Cardiac muscle cell (in vitro differentiated cells and primary cell): ENCODE measurements at regions not wholly inside any gene's neighbourhood (a gene's known extent, or its start where the extent isn't known, plus 50 kb on each side); places are given as distances from the start of the nearest gene placed in this dataset.
A peak's percentile ranks its signal among the peaks of the same experiment; 100 is the strongest.

Source experiments
- DNase-seq, 2 donors: peaks; one replicate each; pipeline versions ENCODE4 v3.0.0 to v3.0.0-alpha.2; 2010 to 2017; ENCODE audit warnings: low read depth in 1 of 2, low spot score in 1 of 2
- H3K27ac ChIP-seq: fragments of 200-600 bp; sonication (generic); 2 replicates; pipeline ENCODE4 v1.5.1; 2016
- H3K27me3 ChIP-seq: fragments of 200-600 bp; sonication (generic); 2 replicates; pipeline ENCODE4 v1.6.0; 2016; ENCODE audit warnings: control low read depth
- H3K36me3 ChIP-seq: fragments of 200-600 bp; sonication (generic); 2 replicates; pipeline ENCODE4 v1.5.1; 2016; ENCODE audit warnings: control low read depth
- H3K4me1 ChIP-seq: fragments of 200-600 bp; sonication (generic); 2 replicates; pipeline ENCODE4 v1.8.1; 2017; ENCODE audit warnings: low read depth, mild to moderate bottlenecking, mixed run types
- H3K4me3 ChIP-seq: fragments of 200-600 bp; sonication (generic); 2 replicates; pipeline ENCODE4 v1.5.1; 2016; ENCODE audit warnings: mild to moderate bottlenecking
- H3K9me3 ChIP-seq: fragments of 200-600 bp; sonication (generic); 2 replicates; pipeline ENCODE4 v1.5.1; 2017; ENCODE audit warnings: low read depth, mild to moderate bottlenecking, control low read depth
- CTCF ChIP-seq: IDR thresholded peaks from 2 replicates; pipeline ENCODE4 v1.5.1; 2012; ENCODE audit warnings: low read depth, mild to moderate bottlenecking, low read length

DNA sequence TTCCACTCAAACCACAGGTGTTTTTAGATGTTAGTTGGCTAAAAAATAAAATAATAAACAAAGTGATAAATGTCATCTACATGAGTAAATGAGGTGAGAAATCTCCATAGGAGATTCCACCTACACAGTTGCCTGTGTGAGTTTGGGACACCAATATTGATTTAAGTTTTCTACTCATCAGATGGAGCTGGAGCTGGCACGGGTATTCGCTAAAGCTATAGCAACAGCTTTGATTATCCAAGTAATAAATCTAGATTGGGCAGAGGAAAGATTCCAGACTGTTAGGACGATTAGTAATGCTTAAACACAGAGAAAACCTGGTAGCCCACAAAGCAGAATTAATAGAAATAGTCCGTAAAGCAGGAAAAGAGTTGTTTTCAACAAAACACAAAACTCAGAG lies 313.9 kb downstream of the PABPC4L start:
- H3K4me3 ChIP-seq: no peak overlapping the region
- TF ChIP-seq CTCF: no peak
- DNase-seq: no peak
- no peak overlapping the region for H3K27ac ChIP-seq
- H3K36me3 ChIP-seq: no peaks in the 10 kb centered on the region
- H3K9me3 ChIP-seq: no peaks in the 10 kb centered on the region
- no peaks in the 10 kb centered on the region for H3K4me1 ChIP-seq
- H3K27me3 ChIP-seq: no peaks in the 10 kb centered on the region

DNA sequence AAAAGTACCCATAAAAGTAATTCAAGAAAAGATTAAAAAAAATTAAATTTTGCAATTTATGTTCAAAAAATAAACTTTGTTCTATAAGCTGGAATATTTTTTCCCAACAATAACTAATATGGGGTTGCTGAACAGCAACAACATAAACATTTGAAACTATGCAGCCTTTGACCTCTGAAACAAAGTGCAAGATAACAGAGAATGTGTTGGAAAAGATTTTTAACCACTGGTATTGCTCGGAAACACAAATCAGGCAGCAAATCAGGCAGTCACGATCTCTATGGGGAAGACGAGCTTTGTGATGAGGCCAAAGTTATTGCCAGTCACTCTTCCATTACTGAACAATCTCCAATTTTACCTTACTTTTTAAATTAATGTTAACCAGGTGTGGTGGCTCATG lies 332.1 kb downstream of the PABPC4L start:
- H3K4me1 ChIP-seq: no peaks in the 10 kb centered on the region
- no peak overlapping the region for H3K27ac ChIP-seq
- no peaks in the 10 kb centered on the region for H3K36me3 ChIP-seq
- no peaks in the 10 kb centered on the region for H3K27me3 ChIP-seq
- no peaks in the 10 kb centered on the region for H3K9me3 ChIP-seq
- H3K4me3 ChIP-seq: no peak overlapping the region
- no peak for TF ChIP-seq CTCF
- DNase-seq: peak in 1 of 2 donors; percentile 60

DNA sequence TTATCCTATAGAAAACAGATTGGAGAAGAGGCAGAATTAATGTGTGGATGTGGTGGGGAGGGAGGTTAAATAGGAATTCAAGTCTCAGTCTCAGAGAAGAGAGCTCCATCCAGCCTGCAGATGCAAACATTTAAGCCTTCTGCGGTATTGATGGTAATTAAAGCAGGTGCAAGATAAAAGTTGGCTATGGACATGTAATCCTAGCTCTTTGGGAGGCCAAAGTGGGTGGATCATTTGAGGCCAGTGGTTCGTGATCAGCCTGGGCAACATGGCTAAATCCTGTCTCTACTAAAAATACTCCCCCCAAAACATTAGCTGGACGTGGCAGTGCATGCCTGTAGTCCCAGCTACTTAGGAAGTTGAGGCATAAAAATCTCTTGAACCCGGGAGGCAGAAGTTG lies 332.7 kb downstream of the PABPC4L start:
- Histone ChIP-seq H3K27me3 (no peaks in the 10 kb centered on the region), H3K4me1 (no peaks in the 10 kb centered on the region), H3K4me3 (no peak overlapping the region), H3K36me3 (no peaks in the 10 kb centered on the region), H3K9me3 (no peaks in the 10 kb centered on the region), H3K27ac (no peak overlapping the region)
- no peak for DNase-seq
- no peak for TF ChIP-seq CTCF

DNA sequence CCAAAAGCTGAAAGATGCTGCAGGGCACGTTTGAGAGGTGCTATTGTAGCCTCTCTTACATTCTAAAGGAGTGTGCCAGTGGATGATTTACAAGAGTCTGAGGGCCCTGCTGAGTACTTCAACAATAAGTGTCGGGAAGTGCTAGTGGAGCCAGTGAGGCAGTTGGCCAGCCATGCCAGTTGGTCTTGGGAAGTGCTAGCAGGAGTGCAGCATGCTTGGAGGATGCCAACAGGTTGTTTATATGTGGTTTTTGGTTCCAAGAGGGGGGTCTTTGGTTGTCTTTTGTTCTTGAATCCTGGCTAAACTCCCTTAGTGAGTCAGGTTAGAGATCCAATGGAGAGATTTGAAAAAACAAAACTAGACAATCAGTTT lies 335.3 kb downstream of the PABPC4L start:
- TF ChIP-seq CTCF: no peak
- peak in 1 of 2 donors; percentile 26 for DNase-seq
- no peaks in the 10 kb centered on the region for H3K9me3 ChIP-seq
- no peaks in the 10 kb centered on the region for H3K4me1 ChIP-seq
- no peaks in the 10 kb centered on the region for H3K27me3 ChIP-seq
- H3K36me3 ChIP-seq: no peaks in the 10 kb centered on the region
- H3K27ac ChIP-seq: no peak overlapping the region
- no peak overlapping the region for H3K4me3 ChIP-seq

- no peak overlapping the region for H3K27ac ChIP-seq
- H3K27me3 ChIP-seq: no peaks in the 10 kb centered on the region
- DNase-seq: peak; percentile 17 to 96
- no peaks in the 10 kb centered on the region for H3K9me3 ChIP-seq
- H3K4me1 ChIP-seq: no peaks in the 10 kb centered on the region
- no peak for TF ChIP-seq CTCF
- no peak overlapping the region for H3K4me3 ChIP-seq
- H3K36me3 ChIP-seq: no peaks in the 10 kb centered on the region
Observed at GRCh38 chr4:133865612-133866327, 335.8 kb downstream of the PABPC4L start.
